ENCODE measurements at regions not wholly inside any gene's neighbourhood (a gene's known extent, or its start where the extent isn't known, plus 50 kb on each side); places are given as distances from the start of the nearest gene placed in this dataset.
A peak's percentile ranks its signal among the peaks of the same experiment; 100 is the strongest.

DNA sequence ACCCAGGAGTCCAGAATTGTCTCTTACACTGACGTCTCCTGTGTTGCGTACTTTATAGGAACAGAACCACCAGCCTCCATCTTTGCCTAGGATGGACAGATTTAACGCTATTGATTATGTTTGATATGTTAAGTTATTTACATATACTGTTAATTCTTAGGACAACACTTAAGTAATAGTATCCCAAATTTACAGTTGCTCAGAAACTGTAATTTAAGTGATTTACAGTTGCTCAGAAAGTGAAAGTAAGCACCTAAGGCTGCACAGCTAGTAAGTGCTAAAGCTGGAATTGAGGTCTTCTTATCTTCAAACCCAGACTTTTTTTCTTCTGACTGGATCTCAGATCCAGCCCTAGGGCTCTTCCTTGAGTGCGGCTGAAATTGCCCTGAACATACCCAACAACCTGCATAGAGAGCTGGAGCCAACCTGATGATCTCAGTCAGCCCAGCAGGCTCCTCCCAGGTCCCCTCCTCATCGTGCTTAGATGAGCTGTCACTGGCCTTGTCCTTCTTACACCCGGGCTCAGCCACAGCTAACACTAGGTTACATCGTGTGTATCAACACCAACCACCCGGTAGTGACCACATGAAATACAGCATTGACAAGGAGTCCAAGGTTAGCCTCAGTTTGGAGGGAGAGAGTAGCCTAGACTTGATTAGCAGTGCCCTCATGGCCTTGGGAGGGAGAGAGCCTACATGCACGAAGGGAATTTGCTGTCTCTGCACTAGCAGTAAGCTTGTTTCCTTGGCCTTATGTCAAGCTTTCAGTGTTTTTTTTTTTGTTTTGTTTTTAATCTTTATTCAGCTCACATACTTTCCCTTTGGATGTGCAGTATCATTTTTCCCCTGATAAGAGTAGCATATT is 111.1 kb upstream of the ARHGAP5 start:
- peak; percentile 80 for DNase-seq (ENCODE audit: low read depth)

DNA sequence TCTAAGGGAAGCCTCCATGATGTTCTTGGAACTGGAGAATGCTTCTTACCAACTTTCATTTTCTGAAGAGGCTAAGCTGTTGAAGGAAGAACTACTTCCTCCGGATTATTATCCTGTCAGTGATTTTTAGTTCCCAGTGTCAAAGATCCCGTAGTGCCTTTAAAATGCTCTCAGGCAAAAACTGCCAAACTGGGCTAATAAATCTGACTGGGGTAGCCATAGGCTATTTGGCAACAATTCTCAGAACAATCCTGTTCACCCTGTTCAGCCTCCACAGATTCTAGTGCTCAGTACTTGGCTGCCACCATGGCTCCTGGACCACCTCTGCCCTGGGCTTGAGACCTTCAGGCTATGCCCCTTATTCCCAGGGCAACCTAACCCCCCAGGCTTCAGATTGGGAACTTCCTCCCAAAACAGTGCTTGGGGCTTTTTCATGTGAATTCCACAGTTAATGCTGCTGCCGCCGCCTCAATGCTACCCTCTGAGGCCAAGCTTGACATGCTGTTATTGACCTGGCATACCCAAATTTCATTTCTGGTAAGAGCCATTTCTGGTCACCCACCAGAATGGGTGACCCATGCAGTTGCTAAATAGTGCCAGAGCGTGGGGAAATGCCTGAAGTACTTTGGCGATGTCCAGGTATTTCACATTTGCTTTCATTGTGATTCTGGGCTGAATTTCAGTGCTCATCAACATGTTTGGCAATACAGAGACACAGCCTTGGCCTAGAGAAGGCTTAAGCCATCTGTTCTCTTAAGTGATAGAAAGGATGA is 110.0 kb upstream of the ARHGAP5 start:
- no peak for DNase-seq (ENCODE audit: low read depth)

DNA sequence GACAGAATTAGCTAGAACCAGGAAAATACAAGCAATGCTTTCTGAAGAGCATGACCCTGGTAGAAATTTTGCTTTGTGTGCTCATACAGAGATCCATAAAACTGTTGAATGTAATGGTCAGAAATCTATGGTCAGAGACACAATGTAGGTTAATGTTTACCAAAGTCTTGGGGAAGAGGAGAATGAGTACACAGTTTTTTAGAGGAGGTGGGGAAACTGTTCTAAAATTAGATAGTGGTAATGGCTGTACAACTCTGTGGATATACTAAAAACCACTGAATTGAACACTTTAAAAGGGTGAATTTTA is 109.5 kb upstream of the ARHGAP5 start:
- no peak for DNase-seq (ENCODE audit: low read depth)

DNA sequence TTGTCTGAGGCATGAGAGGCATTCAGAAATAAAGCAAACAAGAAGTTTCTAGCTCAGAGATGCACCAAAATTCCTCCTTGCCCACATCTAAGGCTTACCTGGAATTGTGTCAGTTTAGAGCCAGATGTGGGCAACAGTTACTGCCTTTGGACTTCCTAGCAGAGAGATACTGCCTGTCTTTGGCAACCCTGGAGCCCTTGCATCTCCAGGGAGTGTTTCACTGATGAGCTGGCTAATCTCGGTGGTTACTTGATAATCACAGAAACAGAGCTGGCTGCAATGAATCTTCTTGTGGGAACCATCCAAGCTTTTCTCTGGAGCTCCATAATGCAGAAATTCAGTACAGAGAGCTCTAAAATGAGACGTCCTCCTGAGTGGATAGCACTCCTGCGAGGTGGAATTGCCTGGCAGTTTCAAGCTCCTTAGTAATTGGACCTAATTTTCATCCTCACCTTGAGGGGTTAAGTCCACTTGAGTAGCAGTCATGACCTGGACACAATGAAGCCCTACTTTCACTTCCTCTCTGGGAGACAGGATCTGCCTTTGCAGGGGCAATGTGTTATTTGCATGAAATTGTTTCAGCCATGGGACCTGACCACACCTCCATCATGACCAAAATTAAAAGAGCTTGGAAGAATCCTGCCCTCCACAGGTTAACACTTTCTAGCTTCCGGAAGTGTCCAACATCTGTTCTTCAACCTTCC is 108.8 kb upstream of the ARHGAP5 start:
- peak; percentile 57 for DNase-seq (ENCODE audit: low read depth)

DNA sequence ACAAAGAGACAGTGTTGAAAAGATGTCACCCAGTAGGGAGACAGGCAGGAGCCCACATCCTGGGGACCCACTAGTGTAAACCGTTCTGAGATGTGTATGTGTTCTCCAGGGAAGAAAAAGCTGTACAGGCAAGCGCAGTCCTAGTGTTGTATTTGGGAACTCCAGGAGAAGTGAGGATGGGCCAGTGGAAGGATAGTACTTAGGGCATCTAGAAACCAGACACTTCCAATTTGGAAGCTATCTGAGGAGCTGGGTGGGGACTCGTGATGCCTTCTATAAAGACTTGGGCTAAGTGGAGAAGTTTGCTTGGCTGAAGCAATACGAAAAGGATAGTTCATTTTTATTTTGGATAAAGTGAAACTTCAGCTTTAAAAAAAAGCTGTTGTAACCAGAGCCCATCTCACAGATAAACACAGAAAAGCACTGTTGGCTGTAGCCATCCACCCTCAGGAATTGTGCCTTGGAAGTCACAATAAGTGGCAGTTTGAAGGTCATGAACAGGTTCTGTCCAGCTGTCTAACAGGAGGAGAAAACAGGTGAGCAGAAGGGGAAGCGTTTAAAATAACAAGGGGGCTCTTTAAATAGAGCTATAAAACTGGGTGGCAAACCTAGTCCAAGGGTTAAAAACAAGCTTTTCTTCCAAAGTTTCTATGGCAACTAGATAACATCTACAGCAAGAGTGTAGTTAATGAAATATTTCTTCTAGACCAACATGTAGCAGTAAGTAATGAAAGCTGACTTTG is 108.0 kb upstream of the ARHGAP5 start:
- DNase-seq (ENCODE audit: low read depth) = peak; percentile 51

DNA sequence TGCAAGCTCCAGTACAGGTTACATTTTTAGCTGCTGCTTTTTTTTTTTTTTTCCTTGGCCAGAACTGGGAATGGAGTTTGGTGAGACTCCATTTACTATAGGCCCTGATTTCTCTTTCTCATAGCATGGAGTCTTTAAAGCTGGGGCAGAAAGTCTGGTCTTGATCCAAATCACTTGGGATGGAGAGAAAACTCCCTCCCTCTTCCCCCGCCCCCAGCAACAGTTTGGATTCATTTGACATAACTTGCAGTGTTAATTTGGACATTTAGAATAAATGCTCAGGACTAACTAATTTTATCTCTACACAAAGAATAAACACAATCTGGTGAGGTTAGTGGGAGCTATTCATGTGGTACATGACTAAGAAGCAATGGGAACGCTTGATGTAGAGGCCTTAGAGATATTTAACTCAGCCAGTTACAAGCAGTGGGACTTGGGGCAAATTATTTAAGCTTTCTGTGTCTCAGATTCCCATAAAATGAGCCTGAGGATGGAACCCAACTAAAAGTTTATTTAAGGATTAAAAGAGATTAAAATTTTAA is 107.3 kb upstream of the ARHGAP5 start:
- peak; percentile 16 for DNase-seq (ENCODE audit: low read depth)

DNA sequence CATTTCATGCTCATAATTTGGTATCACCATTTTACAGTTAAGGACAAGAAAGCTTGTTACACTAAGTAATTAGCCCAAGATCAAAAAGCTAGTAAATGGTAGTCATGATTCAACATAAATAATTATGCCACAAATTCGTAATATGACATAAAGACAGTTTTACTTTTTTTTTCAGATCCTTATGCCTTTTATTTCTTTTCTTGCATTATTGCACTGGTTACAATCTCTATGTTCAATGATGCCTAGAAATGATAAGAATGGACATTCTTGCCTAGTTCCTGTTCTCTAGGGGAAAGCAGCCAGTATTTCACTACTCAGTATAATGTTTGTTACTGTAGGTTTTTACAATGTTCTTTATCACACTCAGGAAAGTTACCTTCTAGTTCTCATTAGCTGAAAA is 106.4 kb upstream of the ARHGAP5 start:
- no peak for DNase-seq (ENCODE audit: low read depth)

DNA sequence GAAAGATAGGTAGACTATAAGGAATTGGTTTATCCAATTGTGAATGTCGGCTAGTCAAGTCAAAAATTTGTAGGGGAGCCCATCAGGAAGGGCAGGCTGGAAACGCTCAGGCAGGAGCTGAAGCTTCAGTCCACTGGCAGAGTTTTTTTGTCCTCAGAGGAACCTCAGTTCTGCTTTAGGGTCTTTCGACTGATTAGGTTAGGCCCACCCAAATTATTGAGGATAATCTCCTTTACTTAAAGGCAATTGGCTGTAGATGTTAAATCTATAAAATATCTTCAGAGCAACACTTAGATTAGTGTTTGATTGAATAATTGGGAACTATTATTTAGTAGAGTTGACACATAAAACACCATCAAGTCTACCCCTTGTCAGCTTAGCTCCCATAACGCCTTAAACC is 105.5 kb upstream of the ARHGAP5 start:
- no peak for DNase-seq (ENCODE audit: low read depth)

DNA sequence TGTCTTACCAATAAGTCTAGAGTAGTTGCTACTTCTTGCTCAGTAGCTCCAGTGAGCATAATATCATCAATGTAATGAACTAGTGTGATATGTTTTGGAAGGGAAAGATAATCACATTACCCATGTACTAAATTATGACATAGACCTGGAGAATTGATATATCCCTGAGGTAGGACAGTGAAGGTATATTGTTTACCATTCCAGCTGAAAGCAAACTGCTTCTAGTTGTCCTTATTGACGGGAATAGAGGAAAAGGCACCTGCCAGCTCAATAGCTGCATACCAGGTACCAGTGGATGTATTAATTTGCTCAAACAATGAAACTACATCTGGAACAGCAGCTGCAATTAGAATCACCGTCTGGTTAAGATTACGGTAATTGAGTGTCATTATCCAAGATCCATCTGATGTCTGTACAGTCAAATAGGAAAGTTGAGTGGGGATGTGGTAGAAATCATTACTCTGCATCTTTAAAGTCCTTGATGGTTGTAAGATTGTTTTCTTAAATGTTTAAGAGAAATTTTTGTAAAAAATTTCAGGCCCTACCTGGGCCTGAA is 100.0 kb upstream of the ARHGAP5 start:
- DNase-seq (ENCODE audit: low read depth) = no peak

DNA sequence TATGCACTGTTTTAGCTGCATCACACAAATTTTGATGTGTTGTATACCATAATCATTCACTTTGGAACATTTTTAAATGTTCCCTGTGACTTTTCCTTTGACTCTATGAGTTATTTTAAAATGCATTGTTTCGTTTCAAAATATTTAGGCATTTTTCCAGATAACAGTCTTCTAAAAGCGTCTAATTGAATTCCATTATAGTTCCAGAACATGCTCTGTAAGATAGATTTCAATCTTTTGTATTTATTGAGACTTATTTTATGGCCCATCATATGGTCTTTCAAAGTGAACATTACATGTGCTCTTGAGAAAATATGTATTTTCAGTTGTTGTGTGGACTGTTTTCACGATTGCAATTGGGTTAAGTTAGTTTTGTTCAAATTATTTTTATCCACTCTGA is 98.7 kb upstream of the ARHGAP5 start:
- no peak for DNase-seq (ENCODE audit: low read depth)

DNA sequence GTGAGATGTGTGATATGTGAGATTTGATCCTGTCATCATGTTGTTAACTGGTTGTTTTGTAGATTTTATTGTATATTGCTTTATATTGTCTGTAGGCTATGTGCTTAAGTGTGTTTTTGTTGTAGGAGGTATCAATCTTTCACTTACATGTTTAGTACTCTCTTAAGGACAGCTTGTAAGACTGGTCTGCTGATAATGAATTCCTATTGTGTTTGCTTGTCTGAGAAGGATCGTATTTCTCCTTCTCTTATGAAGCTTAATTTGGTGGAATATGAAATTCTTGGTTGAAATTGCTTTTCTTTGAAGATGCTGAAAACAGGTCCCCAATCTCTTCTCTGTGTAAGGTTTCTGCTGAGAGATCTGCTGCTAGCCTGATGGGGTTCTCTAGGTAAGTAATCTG is 94.5 kb upstream of the ARHGAP5 start:
- no peak for DNase-seq (ENCODE audit: low read depth)

DNA sequence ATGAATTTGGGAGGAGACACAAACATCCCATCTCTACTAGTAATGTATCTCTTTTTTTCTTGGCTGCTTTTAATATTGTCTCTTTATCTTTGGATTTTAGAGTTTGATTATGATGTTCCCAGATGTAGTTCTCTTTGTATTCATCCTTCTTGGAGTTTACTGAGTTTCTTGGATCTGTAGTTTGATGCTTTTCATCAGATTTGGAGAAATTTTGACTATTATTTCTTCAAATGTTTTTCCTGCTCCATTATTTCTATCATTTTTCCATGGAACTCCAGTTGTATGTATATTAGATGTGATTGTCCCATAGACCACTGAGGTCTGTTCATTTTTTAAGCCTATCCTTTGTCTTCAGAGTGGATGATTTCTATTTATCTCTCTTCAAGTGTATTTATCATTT is 90.7 kb upstream of the ARHGAP5 start:
- no peak for DNase-seq (ENCODE audit: low read depth)

DNA sequence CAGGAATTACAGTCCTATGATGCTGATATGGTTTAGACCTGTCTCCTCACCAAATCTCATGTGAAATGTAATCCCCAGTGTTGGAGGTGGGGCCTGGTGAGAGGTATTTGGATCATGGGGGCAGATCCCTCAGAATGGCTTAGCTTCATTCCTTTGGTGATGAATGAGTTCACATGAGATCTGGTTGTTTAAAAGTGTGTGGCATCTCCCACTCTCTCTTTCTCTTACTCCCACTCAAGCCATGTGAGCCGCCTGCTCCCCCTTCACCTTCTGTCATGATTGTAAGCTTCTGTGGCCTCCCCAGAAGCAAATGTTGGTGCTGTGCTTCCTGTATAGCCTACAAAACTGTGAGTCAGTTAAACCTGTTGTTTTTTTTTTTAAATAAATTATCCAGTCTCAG is 89.4 kb upstream of the ARHGAP5 start:
- no peak for DNase-seq (ENCODE audit: low read depth)

DNA sequence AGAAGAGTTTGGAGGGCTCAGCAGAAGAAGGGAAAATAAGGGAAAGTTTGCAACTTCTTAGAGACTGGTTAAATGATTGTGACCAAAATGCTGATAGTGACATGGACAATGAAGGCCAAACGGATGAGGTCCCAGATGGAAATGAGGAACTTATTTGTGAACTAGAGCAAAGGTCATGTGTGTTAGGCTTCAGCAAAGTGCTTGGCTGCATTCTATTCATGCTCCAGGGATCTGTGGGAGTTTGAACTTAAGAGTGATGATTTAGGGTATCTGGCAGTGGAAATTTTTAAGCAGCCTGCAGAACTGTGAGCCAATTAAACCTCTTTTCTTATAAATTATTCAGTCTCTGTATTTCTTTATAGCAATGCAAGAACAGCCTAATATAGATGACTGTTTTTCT is 88.9 kb upstream of the ARHGAP5 start:
- DNase-seq (ENCODE audit: low read depth) = no peak

DNA sequence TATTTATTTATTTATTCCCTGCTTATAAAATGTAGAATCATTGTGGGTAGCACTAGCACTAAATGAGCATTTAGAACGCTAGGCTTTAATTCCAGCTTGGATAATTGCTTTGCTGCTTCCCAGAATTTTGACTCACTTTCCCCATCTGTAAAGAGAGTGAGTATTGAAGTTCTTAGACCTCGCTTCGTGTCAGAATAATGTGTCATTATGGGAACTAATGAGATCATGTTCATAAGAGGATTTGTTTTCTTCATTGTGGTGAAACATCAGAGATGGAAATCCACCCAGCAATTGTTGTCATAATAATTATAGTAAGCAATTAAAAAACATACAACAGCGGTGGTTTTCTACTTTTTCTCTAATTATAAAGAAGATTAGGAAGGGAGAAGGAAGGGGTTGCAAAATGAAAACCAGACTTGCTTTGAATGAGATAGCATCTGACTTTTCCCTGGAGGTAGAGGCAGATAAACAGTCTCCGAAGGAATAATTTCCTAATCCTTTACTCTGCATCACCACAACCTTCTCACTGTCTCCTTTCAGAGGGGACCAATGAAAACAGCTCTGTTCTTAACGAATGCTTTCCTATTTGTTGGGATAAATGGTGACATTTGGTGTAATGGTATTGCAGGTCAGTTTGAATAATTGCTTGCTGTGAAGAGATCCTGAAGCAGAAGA is 86.8 kb upstream of the ARHGAP5 start:
- no peak for DNase-seq (ENCODE audit: low read depth)

DNA sequence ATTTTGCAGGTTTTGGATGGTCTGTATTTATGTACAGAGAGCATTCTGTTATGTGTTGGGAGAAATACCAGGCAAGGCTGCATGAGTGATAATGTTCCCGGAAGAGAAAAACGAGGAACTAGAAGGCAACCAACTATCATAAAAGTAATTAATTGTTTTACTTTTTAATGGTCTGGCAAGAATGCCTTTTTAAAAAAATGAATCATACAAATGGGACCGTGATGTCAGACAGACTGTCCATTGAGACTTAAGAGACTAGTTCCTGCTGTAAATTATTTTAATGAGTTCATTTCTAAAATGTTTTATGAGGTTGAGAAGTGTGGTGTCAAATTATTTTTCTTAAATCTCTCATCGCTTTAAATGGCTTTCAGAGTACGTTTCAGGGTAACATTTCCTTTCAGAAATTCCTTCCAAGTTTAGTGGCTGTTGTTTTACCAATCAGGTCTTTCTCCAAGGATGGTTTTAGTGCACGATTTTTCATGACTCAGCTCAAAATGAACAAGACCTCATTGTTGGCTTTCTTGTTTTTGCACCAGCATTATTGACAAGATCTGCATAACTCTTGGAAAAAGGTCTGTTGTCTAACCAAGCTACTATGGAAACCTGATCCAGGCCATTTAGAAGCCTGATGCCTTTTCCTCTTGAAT is 86.1 kb upstream of the ARHGAP5 start:
- DNase-seq (ENCODE audit: low read depth) = peak; percentile 77

DNA sequence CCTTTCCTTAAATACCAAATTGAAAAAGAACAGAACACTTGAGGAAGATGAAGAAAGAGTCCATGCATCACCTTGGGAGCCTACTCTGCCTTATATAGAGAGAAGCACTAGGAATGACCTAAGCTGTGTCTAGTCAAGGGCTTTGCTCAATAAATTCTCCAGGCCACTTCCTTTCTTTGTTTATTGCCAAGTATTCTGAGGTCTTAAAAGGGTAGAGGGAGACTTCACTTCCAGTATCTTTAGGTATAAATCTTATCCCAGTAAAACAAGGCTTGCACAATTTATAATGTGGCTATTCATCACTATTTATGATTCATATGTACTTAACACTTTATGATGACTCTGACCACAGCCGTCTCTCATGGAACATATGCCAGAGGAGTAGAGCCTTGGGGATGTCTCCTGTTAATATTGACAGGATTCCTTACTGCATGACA is 85.1 kb upstream of the ARHGAP5 start:
- DNase-seq (ENCODE audit: low read depth) = peak; percentile 89

DNA sequence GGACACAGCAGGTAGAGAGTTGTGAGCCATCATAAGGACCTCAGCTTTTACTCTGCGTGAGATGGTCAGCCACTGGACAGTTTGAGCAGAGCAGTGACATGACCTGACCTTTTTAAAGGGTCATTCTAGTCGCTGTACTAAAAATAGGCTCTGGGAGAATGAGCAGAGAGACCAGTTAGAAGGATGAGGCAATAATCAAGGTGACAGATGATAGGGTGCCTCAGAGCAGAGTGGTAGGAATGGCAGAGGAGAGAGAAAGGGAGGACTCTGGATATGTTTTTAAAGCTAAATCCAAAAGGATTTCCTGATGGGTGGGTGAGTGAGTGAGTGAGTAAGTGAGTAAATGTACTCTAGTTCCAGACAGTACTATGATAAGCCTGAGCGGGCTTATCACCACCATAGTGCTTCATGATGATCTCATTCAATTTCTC is 83.6 kb upstream of the ARHGAP5 start:
- peak; percentile 17 for DNase-seq (ENCODE audit: low read depth)

DNA sequence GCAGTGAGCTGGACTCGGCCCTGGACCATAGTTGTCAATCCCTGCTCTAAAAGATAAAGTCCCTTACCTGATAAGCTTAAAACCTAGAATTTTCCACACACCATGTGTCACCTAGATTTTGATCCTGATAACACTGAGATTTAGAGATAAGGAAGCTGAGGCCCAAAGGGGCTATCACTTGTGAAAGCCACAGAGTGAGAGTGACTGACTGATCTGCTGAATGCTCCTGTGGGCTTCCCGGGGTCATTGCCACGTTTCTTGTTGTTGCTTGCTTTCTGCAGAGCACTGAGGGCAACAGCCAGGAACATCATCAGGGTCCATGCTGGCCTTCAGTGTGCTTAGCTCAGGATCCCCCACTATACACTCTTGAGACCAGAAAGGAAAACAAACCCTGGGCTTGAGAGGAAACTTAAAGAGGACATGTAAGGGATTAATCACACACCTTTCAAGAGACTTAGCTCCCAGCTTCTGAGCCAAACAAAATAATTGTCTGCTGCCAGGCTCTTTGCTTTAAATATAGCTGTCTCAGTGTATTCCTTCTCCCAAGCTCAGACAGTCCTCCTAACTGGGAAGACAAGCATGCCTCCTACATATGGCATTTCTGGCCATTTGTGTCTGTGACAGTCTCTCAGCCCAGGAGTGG is 82.6 kb upstream of the ARHGAP5 start:
- peak; percentile 34 for DNase-seq (ENCODE audit: low read depth)

DNA sequence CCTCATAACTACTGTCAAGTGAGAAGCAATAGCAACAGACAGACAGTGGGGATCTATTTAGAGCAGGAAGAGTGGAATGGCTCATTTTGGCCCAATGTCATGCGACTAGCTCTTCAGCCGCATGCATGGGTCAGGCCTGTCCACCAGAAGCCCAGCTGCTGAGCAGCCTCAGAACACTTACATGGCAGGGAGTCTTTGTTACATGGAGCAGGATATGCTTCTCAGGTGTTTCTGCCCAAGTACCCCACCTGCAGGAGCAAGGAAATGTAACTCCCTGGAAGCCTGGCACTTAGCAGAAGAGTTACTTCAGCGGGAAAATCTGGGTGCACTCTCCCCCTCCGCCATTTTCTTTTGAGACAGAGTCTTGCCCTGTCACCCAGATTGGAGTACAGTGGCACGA is 73.5 kb upstream of the ARHGAP5 start:
- no peak for DNase-seq (ENCODE audit: low read depth)

Data from M059J (cell line).